Rectal smooth muscle tissue (tissue), 1 donor: ENCODE measurements at regions not wholly inside any gene's neighbourhood (a gene's known extent, or its start where the extent isn't known, plus 50 kb on each side); places are given as distances from the start of the nearest gene placed in this dataset.
"Not testable (repeated sequence)": the region's sequence is repeated elsewhere in the genome, so short reads cannot be mapped to it uniquely, and the experiment has no call there.

Experiments
- H3K27ac ChIP-seq: one replicate; pipeline ENCODE4 v1.7.0; 2013; ENCODE audit warnings: low read depth, low read length, inconsistent platforms
- H3K27me3 ChIP-seq: one replicate; pipeline ENCODE4 v1.7.0; 2013; ENCODE audit warnings: low read length; ENCODE audit not compliant: control insufficient read depth, insufficient read depth
- H3K36me3 ChIP-seq: one replicate; pipeline ENCODE4 v1.7.0; 2013; ENCODE audit warnings: low read length; ENCODE audit not compliant: control insufficient read depth, insufficient read depth
- H3K4me1 ChIP-seq: one replicate; pipeline ENCODE4 v1.7.0; 2013; ENCODE audit warnings: low read length; ENCODE audit not compliant: control insufficient read depth, insufficient read depth
- H3K4me3 ChIP-seq: one replicate; pipeline ENCODE4 v1.7.0; 2013; ENCODE audit warnings: low read length
- H3K9ac ChIP-seq: one replicate; pipeline ENCODE4 v1.7.0; 2013; ENCODE audit warnings: low read length

- H3K9ac ChIP-seq, H3K4me3 ChIP-seq, H3K27me3 ChIP-seq, H3K4me1 ChIP-seq, H3K27ac ChIP-seq, H3K36me3 ChIP-seq: not testable (repeated sequence)
These were observed 140.2 kb upstream of the FOXD4L5 start for GRCh38 chr9:65425183-65425582.

DNA sequence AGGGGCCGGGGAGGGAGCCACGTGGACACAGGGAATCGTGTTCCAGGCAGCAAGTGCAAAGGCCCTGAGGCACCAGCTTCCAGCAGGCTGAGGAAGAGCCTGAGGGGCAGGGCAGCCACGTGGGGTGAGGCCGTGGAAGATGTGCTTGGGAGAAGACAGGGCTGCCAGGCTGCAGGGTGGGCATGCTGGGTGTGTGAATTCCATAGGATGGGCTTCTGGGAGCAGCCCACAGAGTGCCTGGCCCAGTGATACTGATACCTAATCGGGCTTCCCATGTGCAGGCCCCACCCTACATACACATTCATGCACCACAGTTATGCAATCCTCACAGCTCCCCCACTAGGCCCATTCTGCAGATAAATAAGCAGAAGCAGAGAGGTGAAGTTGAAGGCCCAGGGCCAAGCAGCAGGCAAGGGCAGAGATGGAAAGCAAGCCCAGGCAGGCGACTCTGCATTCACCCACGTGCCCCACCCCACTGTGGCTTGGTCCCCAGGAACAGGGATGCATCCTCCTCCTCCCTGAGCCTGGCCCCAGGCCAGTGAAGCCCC, 139.5 kb upstream of the FOXD4L5 start:
- not testable (repeated sequence) for H3K4me1 ChIP-seq, H3K27me3 ChIP-seq

DNA sequence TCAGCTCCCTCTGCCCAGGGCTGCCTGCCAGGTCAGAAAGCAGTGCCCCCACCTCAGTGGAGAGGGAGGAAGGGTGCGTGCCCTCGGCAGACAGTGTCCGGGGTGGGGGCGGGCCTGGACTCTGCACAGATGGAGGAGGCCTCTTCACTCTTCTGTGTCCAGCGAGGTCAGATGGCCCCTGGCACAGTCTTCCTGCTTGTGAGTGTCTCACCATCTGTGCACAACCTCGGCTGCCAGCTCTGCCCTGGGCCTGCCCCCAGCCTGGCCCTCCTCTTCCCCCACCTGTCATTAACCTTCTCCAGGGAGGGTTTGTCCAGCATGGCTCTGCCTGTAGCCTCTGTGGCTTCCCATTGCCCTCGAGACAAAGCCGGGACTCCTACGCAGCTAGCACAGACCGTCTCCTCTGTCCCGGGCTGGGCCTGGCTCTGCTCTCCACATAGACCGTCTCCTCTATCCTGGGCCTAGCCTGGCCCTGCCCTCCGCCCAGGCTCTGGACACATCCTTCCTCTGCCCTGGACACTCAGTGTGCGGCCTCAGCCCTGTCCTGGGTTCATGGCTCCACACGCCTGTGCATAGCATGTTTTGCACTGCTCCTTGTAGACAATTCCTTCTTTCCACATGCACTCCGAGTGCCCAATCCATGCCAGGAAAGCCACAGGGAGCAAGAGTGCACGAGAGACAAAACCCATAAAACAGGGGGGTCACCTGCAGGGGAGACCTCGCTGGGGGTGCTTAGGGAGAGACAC, 138.9 kb upstream of the FOXD4L5 start:
- not testable (repeated sequence) for H3K4me1 ChIP-seq, H3K9ac ChIP-seq, H3K27ac ChIP-seq, H3K27me3 ChIP-seq, H3K36me3 ChIP-seq, H3K4me3 ChIP-seq

More for the DNA sequence above, 139.5 kb upstream of the FOXD4L5 start:
- not testable (repeated sequence) for H3K36me3 ChIP-seq, H3K27ac ChIP-seq, H3K4me3 ChIP-seq, H3K9ac ChIP-seq

GRCh38 chr9:65422966-65423690, 138.1 kb upstream of the FOXD4L5 start:
- not testable (repeated sequence) for H3K27me3 ChIP-seq, H3K9ac ChIP-seq, H3K4me3 ChIP-seq, H3K27ac ChIP-seq, H3K4me1 ChIP-seq, H3K36me3 ChIP-seq

DNA sequence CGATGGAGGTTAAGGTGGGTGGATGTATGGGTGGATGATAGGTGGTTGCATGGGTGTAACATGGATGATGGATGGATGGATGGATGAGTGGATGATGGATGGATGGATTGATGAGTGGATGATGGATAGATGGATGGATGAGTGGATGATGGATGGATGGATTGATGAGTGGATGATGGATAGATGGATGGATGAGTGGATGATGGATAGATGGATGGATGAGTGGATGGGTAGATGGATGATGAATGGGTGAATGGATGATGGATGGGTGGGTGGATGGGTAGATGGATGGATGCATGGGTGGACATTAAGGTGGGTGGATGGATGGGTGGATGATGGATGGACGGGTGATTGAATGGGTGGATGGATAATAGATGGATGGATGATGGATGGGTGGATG, 136.5 kb upstream of the FOXD4L5 start:
- not testable (repeated sequence) for H3K27ac ChIP-seq, H3K4me3 ChIP-seq, H3K36me3 ChIP-seq, H3K9ac ChIP-seq, H3K27me3 ChIP-seq, H3K4me1 ChIP-seq

- no peak overlapping the region for H3K27ac ChIP-seq
- no peak overlapping the region for H3K9ac ChIP-seq
- no peak overlapping the region for H3K4me3 ChIP-seq
- H3K27me3 ChIP-seq: no peaks in the 10 kb centered on the region
- no peaks in the 10 kb centered on the region for H3K36me3 ChIP-seq
- H3K4me1 ChIP-seq: no peaks in the 10 kb centered on the region
These were observed 135.8 kb upstream of the FOXD4L5 start for GRCh38 chr9:65420771-65421170.

GRCh38 chr9:65418966-65419365, 134.0 kb upstream of the FOXD4L5 start:
- H3K36me3 ChIP-seq: not testable (repeated sequence)

GRCh38 chr9:65416948-65417347, 131.9 kb upstream of the FOXD4L5 start:
- H3K27ac ChIP-seq, H3K9ac ChIP-seq, H3K4me3 ChIP-seq, H3K27me3 ChIP-seq, H3K36me3 ChIP-seq, H3K4me1 ChIP-seq: not testable (repeated sequence)

More at GRCh38 chr9:65418966-65419365, 134.0 kb upstream of the FOXD4L5 start:
- H3K27me3 ChIP-seq, H3K9ac ChIP-seq, H3K4me1 ChIP-seq, H3K4me3 ChIP-seq, H3K27ac ChIP-seq: not testable (repeated sequence)

DNA sequence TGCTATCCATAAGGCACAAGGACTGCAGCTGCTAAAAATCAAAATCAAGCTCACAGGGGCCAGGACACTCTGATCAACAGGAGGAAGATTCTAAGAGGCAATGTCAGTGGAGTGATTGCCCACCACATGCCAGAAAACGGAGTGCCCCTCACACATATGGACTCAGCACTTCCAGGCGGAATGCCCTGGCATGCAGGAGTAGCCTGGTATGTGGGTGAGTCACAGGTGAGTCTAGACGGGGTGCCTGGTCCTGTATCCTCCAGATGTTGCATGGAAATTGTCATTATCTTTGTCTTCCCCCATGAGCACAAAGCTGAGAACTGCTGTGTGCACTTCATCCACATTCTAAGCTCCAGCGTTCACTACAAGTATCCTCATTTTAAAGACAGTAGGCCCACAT, 129.2 kb upstream of the FOXD4L5 start:
- not testable (repeated sequence) for H3K27ac ChIP-seq, H3K9ac ChIP-seq, H3K4me1 ChIP-seq, H3K4me3 ChIP-seq, H3K27me3 ChIP-seq, H3K36me3 ChIP-seq

- H3K9ac ChIP-seq, H3K27me3 ChIP-seq, H3K4me3 ChIP-seq, H3K27ac ChIP-seq, H3K36me3 ChIP-seq, H3K4me1 ChIP-seq: not testable (repeated sequence)
These were observed 128.4 kb upstream of the FOXD4L5 start for GRCh38 chr9:65413371-65413770.

GRCh38 chr9:65411901-65412300, 126.9 kb upstream of the FOXD4L5 start:
- Histone ChIP-seq H3K4me3 (no peak overlapping the region), H3K9ac (no peak overlapping the region), H3K36me3 (no peaks in the 10 kb centered on the region), H3K27ac (no peak overlapping the region), H3K27me3 (no peaks in the 10 kb centered on the region), H3K4me1 (no peaks in the 10 kb centered on the region)

- Histone ChIP-seq H3K9ac (no peak overlapping the region), H3K4me1 (no peaks in the 10 kb centered on the region), H3K4me3 (no peak overlapping the region), H3K27ac (no peak overlapping the region), H3K36me3 (no peaks in the 10 kb centered on the region), H3K27me3 (no peaks in the 10 kb centered on the region)
These were observed 126.3 kb upstream of the FOXD4L5 start for GRCh38 chr9:65411336-65411735.

DNA sequence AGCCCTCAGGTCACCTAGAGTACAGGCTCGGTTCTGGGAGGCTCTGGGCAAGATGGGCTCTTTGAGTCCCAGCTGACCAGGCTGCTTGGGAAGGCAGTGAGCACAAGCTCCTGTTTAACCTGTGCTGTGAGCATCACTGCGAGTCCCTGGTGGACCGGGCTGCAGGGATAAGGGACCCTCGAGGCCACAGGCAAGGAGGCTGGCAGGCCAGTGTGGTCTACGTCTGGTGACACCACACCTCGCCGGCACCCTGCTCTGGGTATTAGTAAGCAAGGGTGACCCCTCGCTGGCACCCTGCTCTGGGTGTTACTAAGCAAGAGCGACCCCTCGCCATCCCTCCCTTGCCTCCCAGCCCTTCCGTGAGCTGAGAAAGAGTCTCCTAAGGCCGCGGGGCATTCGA, 125.9 kb upstream of the FOXD4L5 start:
- Histone ChIP-seq H3K36me3 (no peaks in the 10 kb centered on the region), H3K27me3 (no peaks in the 10 kb centered on the region), H3K4me1 (no peaks in the 10 kb centered on the region), H3K4me3 (no peak overlapping the region), H3K9ac (no peak overlapping the region), H3K27ac (no peak overlapping the region)
